Heart right ventricle (tissue), 16 donors: ENCODE measurements at regions not wholly inside any gene's neighbourhood (a gene's known extent, or its start where the extent isn't known, plus 50 kb on each side); places are given as distances from the start of the nearest gene placed in this dataset.
A peak's percentile ranks its signal among the peaks of the same experiment; 100 is the strongest.

Experiments used
- ATAC-seq, 8 donors: fragments of 200-7000 bp; cut with Tn5 transposase; one replicate each; pipeline ENCODE4 v1.9.1; 2020; ENCODE audit warnings: mild to moderate bottlenecking in 8 of 8, moderate library complexity in 8 of 8, moderate number of reproducible peaks in 1 of 8
- DNase-seq, 2 donors: peaks; one replicate each; pipeline ENCODE4 v3.0.0-alpha.2; 2020
- H3K27ac ChIP-seq, 10 donors: fragments of 200-600 bp; sonication (generic) in 2 of 10; one replicate each; pipeline versions ENCODE4 v1.5.0 to v1.8.0; 2020 to 2022; ENCODE audit warnings: mild to moderate bottlenecking in 3 of 10
- H3K27me3 ChIP-seq, 7 donors: fragments of 200-600 bp; one replicate each; pipeline ENCODE4 v1.8.0; 2021 to 2022; ENCODE audit warnings: mild to moderate bottlenecking in 2 of 7
- H3K36me3 ChIP-seq, 9 donors: fragments of 200-600 bp; sonication (generic) in 1 of 9; one replicate each; pipeline versions ENCODE4 v1.5.0 to v1.8.0; 2020 to 2022; ENCODE audit warnings: mild to moderate bottlenecking in 2 of 9
- H3K4me1 ChIP-seq, 9 donors: fragments of 200-600 bp; sonication (generic) in 1 of 9; one replicate each; pipeline versions ENCODE4 v1.5.0 to v1.8.0; 2020 to 2022; ENCODE audit warnings: mild to moderate bottlenecking in 4 of 9
- H3K4me3 ChIP-seq, 10 donors: fragments of 200-600 bp; sonication (generic) in 2 of 10; one replicate each; pipeline versions ENCODE4 v1.5.0 to v1.8.0; 2020 to 2022; ENCODE audit warnings: mild to moderate bottlenecking in 7 of 10, moderate library complexity in 2 of 10
- H3K9me3 ChIP-seq, 11 donors: fragments of 200-600 bp in 10 of 11; sonication (generic) in 2 of 11; one replicate each; pipeline versions ENCODE4 v1.5.0 to v1.8.0; 2013 to 2022; ENCODE audit warnings: mild to moderate bottlenecking in 2 of 11, control low read depth in 1 of 11, moderate library complexity in 1 of 11
- WGBS, 2 donors: extraction: QIAGEN DNeasy Blood & Tissue Kit; methylation state at CpG; one replicate each; pipeline ENCODE4 v1.1.7; 2013; ENCODE audit warnings: inconsistent platforms in 1 of 2; 5-methylcytosine and 5-hydroxymethylcytosine counted together
- intact Hi-C, 10 donors: fragments of 100-400 bp; cut with DNase I; formaldehyde crosslinking; loops; one replicate each; pipeline versions ENCODE4 v1.11.1 to v1.14.2; 2022
- TF ChIP-seq, protein P1 (sequence below), 9 donors: fragments of 200-600 bp; sonication (generic) in 2 of 9; IDR thresholded peaks; one replicate each; pipeline versions ENCODE4 v1.5.0 to v1.8.0; 2021 to 2022; ENCODE audit warnings: antibody characterized with exemption in 9 of 9, mild to moderate bottlenecking in 5 of 9, moderate library complexity in 1 of 9
- donor health status: Arrhythmogenic right ventricular cardiomyopathy.
- donor health status: ischemic (EF 13 %, LVEDD 7.1; RV severe dilation, severe dysfunction).
- donor health status: healthy with polysubstance abuse.
- donor health status: DM: no; HTN: yes; CAD: no.
- donor health status: DM: no; HTN: no; CAD: no.
- donor health status: ischemic (EF 25% LVEDD 6.9; RV normal size, moderate dysfunction).
- donor health status: ischemic (EF 25% LVEDD 5.7; RV mildly dilated, moderate dysfunction).
- donor health status: healthy.
- donor health status: DM: yes; HTN: yes; CAD: no.
- donor health status: Ischemic cardiomyopathy.
- donor health status: ischemic (EF 35%, LVEDD 5.7; RV mildly dilated, moderate dysfunction).
- donor health status: nonischemic (EF 11% LVEDD 7.7; RV severe dilation, severe dysfunction).
- donor health status: DM: yes; HTN: yes; CAD: no.
- donor health status: PGD.
- donor health status: ischemic (EF 29% LVEDD 5.4; RV normal size, mild dysfunction).
- donor health status: nonischemic (EF 23%, LVEDD 6.1; RV moderate dilation, normal function).

DNA sequence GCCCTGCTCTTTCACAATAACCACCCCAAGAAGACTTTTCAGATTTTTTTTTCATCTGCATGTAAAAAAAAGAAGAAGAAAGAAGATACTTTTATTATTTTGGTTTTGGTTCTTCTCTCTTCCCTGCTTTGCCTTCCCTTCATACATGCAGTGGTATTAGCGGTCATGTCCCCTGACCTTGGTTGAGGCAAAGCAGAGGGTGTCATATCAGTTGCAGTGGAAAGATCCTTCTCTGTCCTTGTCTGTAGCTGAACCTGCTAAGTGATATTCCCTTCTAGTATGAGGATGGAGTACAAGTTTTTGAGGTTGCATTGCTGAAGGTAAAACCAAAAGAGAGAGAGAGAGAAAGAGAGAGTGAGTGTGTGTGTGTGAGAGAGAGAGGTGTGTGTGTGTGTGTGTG is 345.7 kb downstream of the UTRN start:
- Histone ChIP-seq H3K9me3 (peaks cover 0 to under 1% (median 0%) of the 10 kb centered on the region in 11 donors), H3K27ac (no peak overlapping the region), H3K36me3 (no peaks in the 10 kb centered on the region), H3K27me3 (no peaks in the 10 kb centered on the region), H3K4me1 (peaks cover 0 to 10% (median 0%) of the 10 kb centered on the region in 9 donors), H3K4me3 (no peak overlapping the region)
- TF ChIP-seq, protein P1, sequence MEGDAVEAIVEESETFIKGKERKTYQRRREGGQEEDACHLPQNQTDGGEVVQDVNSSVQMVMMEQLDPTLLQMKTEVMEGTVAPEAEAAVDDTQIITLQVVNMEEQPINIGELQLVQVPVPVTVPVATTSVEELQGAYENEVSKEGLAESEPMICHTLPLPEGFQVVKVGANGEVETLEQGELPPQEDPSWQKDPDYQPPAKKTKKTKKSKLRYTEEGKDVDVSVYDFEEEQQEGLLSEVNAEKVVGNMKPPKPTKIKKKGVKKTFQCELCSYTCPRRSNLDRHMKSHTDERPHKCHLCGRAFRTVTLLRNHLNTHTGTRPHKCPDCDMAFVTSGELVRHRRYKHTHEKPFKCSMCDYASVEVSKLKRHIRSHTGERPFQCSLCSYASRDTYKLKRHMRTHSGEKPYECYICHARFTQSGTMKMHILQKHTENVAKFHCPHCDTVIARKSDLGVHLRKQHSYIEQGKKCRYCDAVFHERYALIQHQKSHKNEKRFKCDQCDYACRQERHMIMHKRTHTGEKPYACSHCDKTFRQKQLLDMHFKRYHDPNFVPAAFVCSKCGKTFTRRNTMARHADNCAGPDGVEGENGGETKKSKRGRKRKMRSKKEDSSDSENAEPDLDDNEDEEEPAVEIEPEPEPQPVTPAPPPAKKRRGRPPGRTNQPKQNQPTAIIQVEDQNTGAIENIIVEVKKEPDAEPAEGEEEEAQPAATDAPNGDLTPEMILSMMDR (IDR thresholded peaks at IDR 0.05), result no peak
- intact Hi-C loops, result no loop called here
- peak in 1 of 8 donors; percentile 58 for ATAC-seq
- no peak for DNase-seq
- 41 to 80% methylated on average over 1 of the region's 1 CpG for WGBS, 2 donors

DNA sequence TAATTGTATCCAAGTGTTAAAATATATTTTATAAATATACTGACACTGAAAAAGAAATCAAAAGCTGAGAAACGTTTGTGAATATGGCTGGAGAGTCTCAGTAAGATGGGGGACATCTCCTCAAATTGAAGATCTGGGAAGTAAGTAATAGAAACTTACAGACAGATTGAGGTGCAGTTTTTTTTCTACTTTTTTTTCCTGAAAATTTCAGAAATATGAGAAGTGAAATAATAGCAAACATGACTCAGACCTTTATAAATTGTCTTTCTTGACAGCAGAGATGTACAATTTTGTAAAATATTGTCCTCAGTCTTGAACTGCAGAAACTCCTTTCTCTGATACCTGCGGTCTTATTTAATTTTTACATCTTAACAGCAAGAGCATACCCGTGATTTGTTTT is 347.1 kb downstream of the UTRN start:
- H3K27ac ChIP-seq, result no peak overlapping the region
- peaks cover 0 to 3% (median 0%) of the 10 kb centered on the region in 11 donors for H3K9me3 ChIP-seq
- no peaks in the 10 kb centered on the region for H3K36me3 ChIP-seq
- H3K4me1 ChIP-seq, result peaks cover 0 to 18% (median 0%) of the 10 kb centered on the region in 9 donors
- no peaks in the 10 kb centered on the region for H3K27me3 ChIP-seq
- intact Hi-C loops, result no loop called here
- ATAC-seq, result no peak
- no peak for DNase-seq
- 86 to 87% methylated on average over 3 of the region's 3 CpGs for WGBS, 2 donors
- no peak overlapping the region for H3K4me3 ChIP-seq
- TF ChIP-seq, protein P1 (IDR thresholded peaks at IDR 0.05), result no peak

DNA sequence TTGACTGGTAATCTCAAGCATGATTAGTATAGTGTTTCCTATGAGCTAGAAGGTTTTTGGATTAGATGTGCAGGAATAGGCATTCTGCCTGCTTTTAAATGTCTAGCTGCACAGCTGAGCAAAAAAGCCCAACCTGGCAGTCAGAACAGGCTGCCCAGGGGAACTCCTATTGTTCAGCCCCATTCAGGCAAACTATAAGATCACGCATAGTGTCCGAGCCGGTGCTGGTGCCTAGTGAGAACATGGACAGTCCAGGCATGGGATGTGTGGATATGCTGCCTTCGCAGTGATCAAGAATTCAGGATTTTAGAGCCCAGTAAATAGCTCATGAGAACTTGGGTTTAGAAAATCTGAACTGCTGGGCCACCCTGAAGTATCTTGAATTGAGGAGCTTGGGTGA is 348.8 kb downstream of the UTRN start:
- H3K4me1 ChIP-seq, result peaks cover 0 to 30% (median 0%) of the 10 kb centered on the region in 9 donors
- 95 to 97% methylated on average over 4 of the region's 4 CpGs for WGBS, 2 donors
- DNase-seq, result no peak
- no peak overlapping the region for H3K27ac ChIP-seq
- H3K4me3 ChIP-seq, result no peak overlapping the region
- H3K36me3 ChIP-seq, result no peaks in the 10 kb centered on the region
- TF ChIP-seq, protein P1 (IDR thresholded peaks at IDR 0.05), result no peak
- peaks cover 0 to 3% (median 0%) of the 10 kb centered on the region in 11 donors for H3K9me3 ChIP-seq
- ATAC-seq, result no peak
- H3K27me3 ChIP-seq, result no peaks in the 10 kb centered on the region
- intact Hi-C loops, result no loop called here

DNA sequence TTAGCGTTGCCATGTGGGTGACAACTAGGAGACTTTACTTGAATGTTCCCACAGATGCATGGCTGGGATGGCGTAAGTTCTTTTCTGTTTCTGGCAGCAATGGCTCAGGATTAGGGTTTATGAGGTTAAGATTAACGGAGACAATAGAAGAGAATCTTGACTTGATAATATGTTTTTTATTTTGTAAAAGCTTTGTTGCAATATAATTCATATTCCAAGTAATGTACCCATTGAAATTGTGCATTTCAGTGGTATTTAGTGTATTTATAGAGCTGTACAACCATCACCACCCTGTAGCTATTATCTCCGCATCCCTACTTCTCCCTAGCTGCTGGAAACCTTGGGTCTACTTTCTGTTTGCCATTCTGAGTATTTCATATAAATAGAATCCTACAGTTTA is 349.2 kb downstream of the UTRN start:
- ATAC-seq (no peak), DNase-seq (no peak)
- no peaks in the 10 kb centered on the region for H3K27me3 ChIP-seq
- H3K36me3 ChIP-seq, result no peaks in the 10 kb centered on the region
- intact Hi-C loops, result no loop called here
- H3K4me1 ChIP-seq, result peaks cover 0 to 30% (median 0%) of the 10 kb centered on the region in 9 donors
- WGBS, 2 donors, result 97% methylated on average over 4 of the region's 4 CpGs
- H3K27ac ChIP-seq, result no peak overlapping the region
- TF ChIP-seq, protein P1 (IDR thresholded peaks at IDR 0.05), result no peak
- H3K4me3 ChIP-seq, result no peak overlapping the region
- peaks cover 0 to 3% (median 0%) of the 10 kb centered on the region in 11 donors for H3K9me3 ChIP-seq
